ENCODE measurements at regions not wholly inside any gene's neighbourhood (a gene's known extent, or its start where the extent isn't known, plus 50 kb on each side); places are given as distances from the start of the nearest gene placed in this dataset.

GRCh38 chr10:131694168-131694780 is 206.5 kb upstream of the PPP2R2D start:
- DNase-seq, result no peak

DNA sequence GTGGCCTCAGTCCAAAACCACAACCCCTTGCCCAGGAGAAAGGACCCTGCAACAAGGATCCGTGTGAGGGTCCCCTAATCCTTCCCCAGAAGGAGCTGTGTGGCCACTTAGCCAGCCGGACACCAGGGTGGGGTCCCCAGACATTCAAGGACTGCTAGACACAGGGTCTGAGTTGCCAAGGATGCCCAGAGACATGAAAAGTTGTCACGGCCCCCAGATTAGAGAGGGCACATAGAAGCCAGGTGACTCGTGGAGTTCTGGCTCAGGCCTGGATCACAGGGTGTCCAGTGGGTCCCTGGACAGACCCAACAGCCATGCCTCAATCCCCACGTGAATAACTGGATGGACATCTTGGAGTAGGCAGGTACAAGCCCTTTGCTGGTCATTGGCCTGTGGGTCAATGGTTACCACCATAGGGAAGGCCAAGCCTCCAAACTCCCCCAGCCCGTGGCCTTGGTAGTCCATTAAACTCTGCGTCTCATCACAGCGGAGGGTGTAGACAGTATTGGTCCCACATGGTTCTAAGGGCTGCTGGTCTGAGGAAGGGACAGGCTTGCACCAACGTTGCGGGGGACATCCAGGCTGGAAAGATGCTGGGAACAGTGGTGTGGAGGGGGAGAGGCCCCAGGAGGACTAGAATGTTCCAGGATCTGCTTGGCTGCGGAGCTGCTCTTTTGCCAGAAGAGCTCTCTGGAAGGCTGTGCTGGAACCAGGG is 205.9 kb upstream of the PPP2R2D start:
- DNase-seq, result no peak

GRCh38 chr10:131695496-131696165 is 205.2 kb upstream of the PPP2R2D start:
- no peak for DNase-seq

- DNase-seq, result peak in 1 of 2 experiments; percentile 48
Observed at GRCh38 chr10:131697476-131698128, 203.2 kb upstream of the PPP2R2D start.

DNA sequence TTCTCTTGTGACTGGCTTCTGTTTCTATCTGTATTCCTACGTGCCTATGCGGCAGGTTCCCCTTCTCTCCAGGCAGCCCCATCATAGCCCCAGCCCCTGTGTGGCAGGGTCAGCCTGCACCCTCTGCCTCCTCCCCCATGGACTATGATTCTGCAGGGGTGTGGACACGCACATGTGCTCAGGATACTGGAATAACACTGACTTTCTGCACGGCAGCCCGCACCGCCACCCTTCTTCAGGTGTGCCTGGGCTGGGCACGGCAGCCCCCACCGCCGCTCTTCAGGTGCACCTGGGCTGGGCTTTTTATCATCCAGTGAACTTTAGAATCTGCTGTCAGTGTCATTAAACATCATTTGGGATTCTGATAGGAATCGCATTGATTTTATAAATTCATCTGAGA is 202.6 kb upstream of the PPP2R2D start:
- DNase-seq, result peak in 1 of 2 experiments; percentile 20

GRCh38 chr10:131698986-131699385 is 201.8 kb upstream of the PPP2R2D start:
- DNase-seq, result no peak

DNA sequence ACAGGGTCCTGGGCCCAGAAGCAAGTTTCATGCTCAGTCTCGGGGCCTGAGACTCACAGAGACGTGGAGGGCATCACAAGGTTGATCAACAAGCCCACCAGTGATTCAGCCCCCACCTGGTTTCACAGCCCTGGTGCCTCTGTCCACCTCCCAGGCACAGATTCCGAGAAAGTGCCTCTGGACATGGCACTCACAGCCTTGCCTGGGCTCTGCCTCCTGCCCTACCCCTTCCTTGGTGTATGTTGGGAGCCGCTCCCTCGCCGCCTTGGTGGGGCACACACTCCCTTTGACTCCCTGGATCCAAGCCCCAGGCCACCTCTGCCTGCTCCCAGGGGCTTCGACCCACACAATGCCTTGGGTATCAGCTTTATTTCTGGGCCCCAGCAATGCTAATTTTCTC is 200.8 kb upstream of the PPP2R2D start:
- no peak for DNase-seq

GRCh38 chr10:131700506-131700905 is 200.3 kb upstream of the PPP2R2D start:
- DNase-seq, result no peak

GRCh38 chr10:131701131-131701947 is 199.5 kb upstream of the PPP2R2D start:
- DNase-seq, result no peak

DNA sequence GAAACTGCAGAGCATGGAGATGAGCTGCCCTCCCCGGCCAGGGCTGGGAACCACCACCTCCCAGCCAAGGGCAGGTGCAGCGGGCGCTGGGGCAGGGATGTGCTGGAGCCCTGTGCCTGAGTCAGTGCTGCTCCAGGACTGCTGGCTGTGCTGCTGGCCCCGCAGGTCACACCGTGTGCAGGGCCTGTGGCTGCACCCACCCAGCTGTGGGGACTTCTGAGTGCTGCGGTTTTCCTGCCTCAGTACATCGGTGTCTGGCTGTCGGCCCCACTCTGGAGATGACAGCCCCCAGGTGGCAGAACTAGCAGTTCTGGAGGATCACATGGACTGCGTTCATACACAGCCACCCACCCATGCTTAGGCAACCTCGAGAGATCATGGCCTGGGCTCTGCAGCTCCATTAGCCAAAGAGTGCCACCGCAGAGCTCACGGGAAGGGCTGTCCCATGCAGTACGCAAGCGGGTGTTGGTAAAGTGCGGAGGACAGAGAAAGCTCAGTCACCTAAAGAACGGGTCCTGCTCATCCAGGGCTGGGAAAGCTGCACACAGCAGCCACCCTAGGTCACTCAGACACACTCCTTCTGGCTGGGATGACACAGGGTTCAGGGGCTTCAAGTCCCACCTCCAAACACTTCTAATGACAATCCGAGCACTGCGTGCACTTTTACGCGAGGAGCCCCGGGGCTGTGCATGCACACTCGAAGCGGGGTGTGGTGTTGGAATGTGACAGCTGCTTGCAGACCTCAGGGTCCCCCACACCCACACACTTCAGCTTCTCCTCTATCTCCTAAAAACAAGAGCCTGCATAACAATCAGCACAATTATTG is 198.1 kb upstream of the PPP2R2D start:
- no peak for DNase-seq

DNA sequence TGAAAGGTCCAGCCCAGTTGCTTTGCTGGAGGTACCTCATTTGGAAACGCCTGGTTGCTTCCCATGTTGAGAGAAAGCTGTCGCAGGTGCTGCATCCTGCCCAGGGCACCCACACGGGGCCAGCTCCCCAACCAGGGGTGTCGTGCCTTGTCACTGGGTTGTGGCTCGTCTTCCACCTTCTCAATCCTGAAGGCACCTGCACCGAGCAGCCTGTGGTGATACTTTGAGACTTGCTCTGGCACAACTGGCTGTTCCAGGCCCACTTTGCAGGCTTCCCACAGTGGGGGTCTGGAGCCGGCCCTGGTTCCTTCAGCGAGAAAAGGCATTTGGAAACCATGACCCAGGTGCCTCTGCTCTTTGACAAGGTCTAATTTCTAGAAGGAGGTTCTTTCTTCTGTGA is 197.3 kb upstream of the PPP2R2D start:
- DNase-seq, result no peak

GRCh38 chr10:131703941-131704340 is 196.9 kb upstream of the PPP2R2D start:
- DNase-seq, result no peak

- no peak for DNase-seq
Observed at GRCh38 chr10:131706476-131706875, 194.3 kb upstream of the PPP2R2D start.

DNA sequence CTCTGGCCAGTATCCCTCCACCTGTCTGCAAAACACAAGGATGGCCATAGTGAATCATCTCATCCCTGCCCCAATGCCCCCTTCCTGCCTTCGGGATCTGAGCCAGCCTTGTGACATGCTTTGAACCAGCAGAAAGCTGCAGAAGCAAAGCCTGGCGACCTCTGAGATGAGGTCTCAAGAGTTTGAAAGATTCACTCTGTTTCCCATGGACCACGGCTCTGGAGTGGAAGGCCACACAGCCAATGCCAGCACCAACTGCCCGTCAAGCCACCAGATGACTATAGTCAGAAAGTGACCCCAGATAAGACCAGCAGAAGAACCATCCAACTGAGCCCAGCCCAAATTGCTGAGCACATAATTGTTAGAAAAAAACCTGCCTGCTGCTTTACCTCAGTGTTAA is 193.9 kb upstream of the PPP2R2D start:
- no peak for DNase-seq

GRCh38 chr10:131708225-131708880 is 192.5 kb upstream of the PPP2R2D start:
- no peak for DNase-seq

GRCh38 chr10:131710142-131710861 is 190.5 kb upstream of the PPP2R2D start:
- no peak for DNase-seq

DNA sequence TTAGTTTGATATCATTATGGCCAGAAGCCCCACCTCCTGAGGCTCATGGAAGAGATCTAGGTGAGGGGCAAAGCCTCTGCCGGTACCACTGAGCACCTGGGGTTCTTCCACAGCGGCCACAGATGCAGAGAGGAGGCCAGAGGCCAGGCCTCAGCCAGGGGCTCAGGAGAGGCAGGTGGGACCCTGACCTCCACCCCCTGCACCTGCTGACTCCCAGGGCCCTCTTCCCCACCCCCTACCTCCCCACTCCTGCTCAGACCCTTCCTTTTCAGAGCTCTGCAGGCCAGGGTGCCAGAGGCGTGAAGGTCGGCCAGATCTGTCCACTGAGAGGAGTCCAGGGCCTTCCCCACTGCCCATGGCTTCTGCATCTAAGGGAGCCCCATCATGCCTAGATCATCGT is 178.7 kb upstream of the PPP2R2D start:
- DNase-seq, result no peak

DNA sequence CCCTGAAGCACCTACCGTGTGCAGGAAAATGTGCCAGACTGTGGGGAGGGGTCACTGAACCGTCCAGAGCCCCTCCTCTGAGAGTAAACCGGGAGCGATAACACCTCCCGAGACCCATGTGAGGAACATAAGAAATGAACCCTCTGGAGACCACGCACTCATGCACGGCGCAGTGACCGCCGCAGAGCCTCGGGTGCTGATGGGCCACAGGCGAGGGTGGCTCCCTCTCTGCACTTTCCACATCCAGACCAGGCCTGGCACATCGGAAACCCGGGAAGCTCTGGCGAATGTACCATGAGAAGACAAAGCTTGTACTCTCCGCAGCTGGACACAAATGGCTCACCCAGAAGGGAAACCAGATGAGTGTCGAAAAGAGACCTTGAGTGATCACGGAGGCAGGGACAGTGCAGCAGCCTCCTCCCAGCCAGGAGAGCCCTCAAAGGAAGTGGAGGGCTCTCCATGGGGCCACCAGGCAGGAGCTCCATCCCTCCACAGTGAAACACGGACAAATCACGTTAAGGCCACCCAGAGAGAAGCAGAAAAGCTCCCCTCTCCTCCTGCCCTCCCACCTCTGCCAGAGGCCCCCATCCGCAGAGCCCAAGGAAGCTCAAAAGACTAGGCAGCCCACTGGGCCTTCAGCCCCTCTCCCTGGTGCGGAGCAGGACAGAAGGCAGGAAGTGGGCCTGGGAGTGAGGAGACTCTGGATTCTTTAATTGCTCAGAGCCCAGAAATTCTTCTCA is 178.1 kb upstream of the PPP2R2D start:
- no peak for DNase-seq

DNA sequence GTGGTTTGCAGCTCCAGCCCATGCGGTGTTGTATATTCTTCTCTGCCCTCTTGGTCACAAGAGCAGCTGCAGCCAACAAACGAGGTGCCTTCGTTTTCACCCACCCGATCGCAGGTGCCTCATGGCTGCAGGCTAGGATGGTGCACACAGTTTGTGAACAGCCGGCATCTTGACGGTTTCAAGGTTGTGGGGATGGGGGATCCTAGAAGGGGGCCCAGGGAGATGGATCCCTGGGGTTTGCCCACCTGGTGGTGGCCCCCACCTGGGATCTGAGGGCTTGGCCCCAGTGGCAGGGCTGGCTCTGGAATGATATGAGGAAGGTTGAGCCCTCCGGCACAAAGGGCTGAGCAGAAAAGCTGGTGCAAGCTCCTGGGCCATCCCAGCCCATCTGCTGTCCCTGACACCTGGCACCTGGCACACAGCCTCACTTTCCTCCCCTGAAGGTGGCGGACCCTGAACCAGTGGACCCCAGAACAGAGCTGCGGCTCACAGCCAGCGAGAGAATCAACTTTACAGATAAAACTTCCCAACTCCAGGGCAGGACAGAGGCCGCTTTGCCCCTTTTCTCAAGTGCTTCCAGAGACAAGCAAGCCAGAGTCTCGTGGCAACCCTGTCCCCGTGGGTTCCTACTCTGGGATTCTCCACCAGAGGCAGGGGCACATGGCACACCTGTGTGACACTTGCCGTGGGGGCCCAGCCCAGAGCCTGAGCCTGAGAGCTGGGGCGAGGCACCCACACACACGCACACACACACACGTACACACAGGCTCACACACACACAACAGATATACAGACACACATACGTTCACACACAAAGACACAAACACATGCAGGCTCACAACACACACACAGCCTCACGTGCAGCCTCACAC is 177.3 kb upstream of the PPP2R2D start:
- no peak for DNase-seq

Data from NCI-H526 (cell line).